ENCODE measurements at regions not wholly inside any gene's neighbourhood (a gene's known extent, or its start where the extent isn't known, plus 50 kb on each side); places are given as distances from the start of the nearest gene placed in this dataset.

DNA sequence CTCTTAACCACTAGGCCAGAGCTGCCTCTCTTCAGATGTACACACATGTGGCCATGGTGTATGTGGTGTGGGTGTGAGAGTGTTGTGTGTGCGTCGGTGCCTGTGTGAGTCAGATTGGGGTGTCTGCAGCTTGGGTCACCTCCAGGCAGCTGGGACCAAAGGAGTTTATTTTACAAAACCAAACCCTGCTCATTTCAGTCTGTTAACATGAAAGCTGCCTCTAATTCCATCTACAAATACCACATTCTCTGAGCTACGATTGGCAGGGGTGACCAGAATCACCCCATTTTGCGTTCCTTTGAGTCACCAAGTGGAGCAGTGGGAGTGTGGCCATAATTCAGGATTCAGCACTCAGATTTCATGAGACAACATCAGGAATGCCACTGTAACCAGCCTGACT, 105.3 kb downstream of the IRX5 start:
- no peak overlapping the region for H3K4me2 ChIP-seq
- no peaks in the 10 kb centered on the region for H3K4me1 ChIP-seq (ENCODE audit: low read depth, poor library complexity, severe bottlenecking)
- no peak for TF ChIP-seq CTCF (conservative IDR thresholded peaks at IDR 0.05; ENCODE audit: low read depth, low read length)
- no peak overlapping the region for H2AFZ ChIP-seq (ENCODE audit: low read depth)
- no peaks in the 10 kb centered on the region for H4K20me1 ChIP-seq (ENCODE audit: insufficient read depth)
- H3K36me3 ChIP-seq (ENCODE audit: insufficient read depth): no peaks in the 10 kb centered on the region
- no peaks in the 10 kb centered on the region for H3K79me2 ChIP-seq (ENCODE audit: insufficient read depth, low read depth)
- H3K27me3 ChIP-seq (ENCODE audit: insufficient read depth, low read depth): no peaks in the 10 kb centered on the region
- H3K4me3 ChIP-seq (IDR thresholded peaks at IDR 0.05; ENCODE audit: insufficient read depth, low read depth, low read length): no peak overlapping the region
- no peak overlapping the region for H3K9ac ChIP-seq
- H3K27ac ChIP-seq: no peak overlapping the region

DNA sequence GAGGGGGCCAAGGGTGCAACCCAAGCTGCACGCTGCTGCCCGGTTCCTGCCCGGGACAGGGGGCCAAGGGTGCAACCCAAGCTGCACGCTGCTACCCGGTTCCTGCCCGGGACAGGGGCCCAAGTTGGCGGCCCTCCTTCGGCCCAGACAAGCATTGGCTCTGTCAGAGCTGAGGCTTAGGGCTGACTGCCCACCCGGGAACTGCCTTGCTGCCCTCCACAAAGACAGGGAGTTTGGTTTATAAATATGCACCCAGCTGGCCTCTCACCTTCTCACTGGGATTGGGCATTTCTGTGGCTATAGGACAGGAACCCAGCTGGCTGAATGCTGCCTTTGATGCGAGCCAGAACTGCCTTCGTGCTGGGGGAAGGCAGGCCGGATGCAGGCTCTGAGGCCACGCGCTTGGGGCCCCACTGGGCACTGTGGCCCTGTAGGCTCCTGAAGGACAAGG, 105.7 kb downstream of the IRX5 start:
- Histone ChIP-seq H3K9ac (no peak overlapping the region), H3K36me3 (ENCODE audit: insufficient read depth) (no peaks in the 10 kb centered on the region), H3K4me1 (ENCODE audit: low read depth, poor library complexity, severe bottlenecking) (no peaks in the 10 kb centered on the region), H2AFZ (ENCODE audit: low read depth) (no peak overlapping the region), H3K4me3 (IDR thresholded peaks at IDR 0.05; ENCODE audit: insufficient read depth, low read depth, low read length) (no peak overlapping the region), H3K79me2 (ENCODE audit: insufficient read depth, low read depth) (no peaks in the 10 kb centered on the region), H3K27me3 (ENCODE audit: insufficient read depth, low read depth) (no peaks in the 10 kb centered on the region), H4K20me1 (ENCODE audit: insufficient read depth) (no peaks in the 10 kb centered on the region), H3K4me2 (no peak overlapping the region), H3K27ac (no peak overlapping the region)
- TF ChIP-seq CTCF (conservative IDR thresholded peaks at IDR 0.05; ENCODE audit: low read depth, low read length): no peak

DNA sequence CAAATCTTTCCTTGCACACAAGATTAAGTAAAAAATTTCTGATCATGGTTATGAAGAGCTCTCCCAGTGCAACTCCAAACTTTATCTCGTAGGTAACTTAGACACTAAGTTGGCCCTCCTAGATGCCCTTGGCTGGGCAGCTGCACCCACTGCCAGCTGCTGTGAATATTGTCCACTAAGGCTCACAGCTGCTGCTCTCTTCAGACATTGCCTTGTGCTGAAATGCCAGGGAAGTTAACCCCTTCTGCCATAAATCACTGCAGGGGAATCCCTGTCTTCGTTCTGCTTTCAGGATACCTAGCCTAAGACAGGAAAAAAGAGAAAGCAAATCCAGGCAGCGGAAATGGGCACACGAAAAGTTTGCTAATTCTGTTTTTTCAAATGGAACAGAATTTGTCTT, 106.4 kb downstream of the IRX5 start:
- no peaks in the 10 kb centered on the region for H3K4me1 ChIP-seq (ENCODE audit: low read depth, poor library complexity, severe bottlenecking)
- no peak overlapping the region for H3K4me2 ChIP-seq
- no peaks in the 10 kb centered on the region for H3K79me2 ChIP-seq (ENCODE audit: insufficient read depth, low read depth)
- H2AFZ ChIP-seq (ENCODE audit: low read depth): no peak overlapping the region
- TF ChIP-seq CTCF (conservative IDR thresholded peaks at IDR 0.05; ENCODE audit: low read depth, low read length): no peak
- no peak overlapping the region for H3K9ac ChIP-seq
- no peak overlapping the region for H3K4me3 ChIP-seq (IDR thresholded peaks at IDR 0.05; ENCODE audit: insufficient read depth, low read depth, low read length)
- no peak overlapping the region for H3K27ac ChIP-seq
- H4K20me1 ChIP-seq (ENCODE audit: insufficient read depth): no peaks in the 10 kb centered on the region
- no peaks in the 10 kb centered on the region for H3K27me3 ChIP-seq (ENCODE audit: insufficient read depth, low read depth)
- no peaks in the 10 kb centered on the region for H3K36me3 ChIP-seq (ENCODE audit: insufficient read depth)

GRCh38 chr16:55037966-55038365, 107.3 kb downstream of the IRX5 start:
- no peak overlapping the region for H3K4me2 ChIP-seq
- no peaks in the 10 kb centered on the region for H3K4me1 ChIP-seq (ENCODE audit: low read depth, poor library complexity, severe bottlenecking)
- H3K36me3 ChIP-seq (ENCODE audit: insufficient read depth): no peaks in the 10 kb centered on the region
- no peaks in the 10 kb centered on the region for H4K20me1 ChIP-seq (ENCODE audit: insufficient read depth)
- TF ChIP-seq CTCF (conservative IDR thresholded peaks at IDR 0.05; ENCODE audit: low read depth, low read length): no peak
- no peaks in the 10 kb centered on the region for H3K79me2 ChIP-seq (ENCODE audit: insufficient read depth, low read depth)
- H3K4me3 ChIP-seq (IDR thresholded peaks at IDR 0.05; ENCODE audit: insufficient read depth, low read depth, low read length): no peak overlapping the region
- no peak overlapping the region for H2AFZ ChIP-seq (ENCODE audit: low read depth)
- no peak overlapping the region for H3K9ac ChIP-seq
- no peak overlapping the region for H3K27ac ChIP-seq
- H3K27me3 ChIP-seq (ENCODE audit: insufficient read depth, low read depth): no peaks in the 10 kb centered on the region
